ENCODE measurements at regions not wholly inside any gene's neighbourhood (a gene's known extent, or its start where the extent isn't known, plus 50 kb on each side); places are given as distances from the start of the nearest gene placed in this dataset.

- no peak overlapping the region for H3K4me3 Mint-ChIP-seq (ENCODE audit: unreplicated experiment)
- no peak overlapping the region for H3K4me3 ChIP-seq (ENCODE audit: low read depth, low read length)
- H3K4me1 Mint-ChIP-seq (ENCODE audit: low read depth, unreplicated experiment), result no peaks in the 10 kb centered on the region
- H3K4me1 ChIP-seq, result no peaks in the 10 kb centered on the region
- CTCF ChIA-PET, result no interaction called here
- no peaks in the 10 kb centered on the region for H3K36me3 ChIP-seq (ENCODE audit: control insufficient read depth, insufficient read depth, low read length)
- TF ChIP-seq CTCF (IDR thresholded peaks at IDR 0.05; ENCODE audit: insufficient read depth in 1 of 2, low read depth in 1 of 2, low read length in 1 of 2, severe bottlenecking in 1 of 2, unreplicated experiment in 1 of 2), result no peak
- no peak overlapping the region for H3K27ac Mint-ChIP-seq (ENCODE audit: unreplicated experiment)
- POLR2A ChIA-PET, result no interaction called here
- H3K27me3 Mint-ChIP-seq (ENCODE audit: insufficient read depth, unreplicated experiment), result no peaks in the 10 kb centered on the region
- BruUV-seq (replicated peaks), result no TSS peak
- intact Hi-C loops (cut with micrococcal nuclease; ENCODE audit: unreplicated experiment), result no loop called here
- no peaks in the 10 kb centered on the region for H3K36me3 Mint-ChIP-seq (ENCODE audit: insufficient read depth, unreplicated experiment)
- no peak for DNase-seq
- peaks cover 6% of the 10 kb centered on the region for H3K9me3 Mint-ChIP-seq (ENCODE audit: unreplicated experiment)
- no peaks in the 10 kb centered on the region for H3K27me3 ChIP-seq (replicated peaks; ENCODE audit: control insufficient read depth, insufficient read depth, low read length)
- no peaks in the 10 kb centered on the region for H3K9me3 ChIP-seq
Measured at GRCh38 chr11:98130117-98130625, 890.6 kb upstream of the CNTN5 start.

GRCh38 chr11:98136357-98136756 lies 884.4 kb upstream of the CNTN5 start:
- Histone ChIP-seq H3K27me3 (replicated peaks; ENCODE audit: control insufficient read depth, insufficient read depth, low read length) (no peaks in the 10 kb centered on the region), H3K4me3 (ENCODE audit: low read depth, low read length) (no peak overlapping the region), H3K4me1 (no peaks in the 10 kb centered on the region), H3K36me3 (ENCODE audit: control insufficient read depth, insufficient read depth, low read length) (no peaks in the 10 kb centered on the region), H3K9me3 (peaks cover 7% of the 10 kb centered on the region; the same call in 1 of the 2 replicates)
- Mint-ChIP-seq H3K9me3 (ENCODE audit: unreplicated experiment) (peaks cover 42% of the 10 kb centered on the region), H3K27me3 (ENCODE audit: insufficient read depth, unreplicated experiment) (no peaks in the 10 kb centered on the region), H3K4me3 (ENCODE audit: unreplicated experiment) (no peak overlapping the region), H3K36me3 (ENCODE audit: insufficient read depth, unreplicated experiment) (no peaks in the 10 kb centered on the region), H3K27ac (ENCODE audit: unreplicated experiment) (no peak overlapping the region), H3K4me1 (ENCODE audit: low read depth, unreplicated experiment) (no peaks in the 10 kb centered on the region)
- no peak for TF ChIP-seq CTCF (IDR thresholded peaks at IDR 0.05; ENCODE audit: insufficient read depth in 1 of 2, low read depth in 1 of 2, low read length in 1 of 2, severe bottlenecking in 1 of 2, unreplicated experiment in 1 of 2)
- no TSS peak for BruUV-seq (replicated peaks)
- intact Hi-C loops (cut with micrococcal nuclease; ENCODE audit: unreplicated experiment), result no loop called here
- ChIA-PET POLR2A (no interaction called here), CTCF (no interaction called here)
- DNase-seq, result no peak

GRCh38 chr11:98137437-98137836 lies 883.3 kb upstream of the CNTN5 start:
- intact Hi-C loops (cut with micrococcal nuclease; ENCODE audit: unreplicated experiment), result no loop called here
- POLR2A ChIA-PET, result no interaction called here
- H3K9me3 Mint-ChIP-seq (ENCODE audit: unreplicated experiment), result peaks cover 42% of the 10 kb centered on the region

More at GRCh38 chr11:98137437-98137836, 883.3 kb upstream of the CNTN5 start:
- Histone ChIP-seq H3K36me3 (ENCODE audit: control insufficient read depth, insufficient read depth, low read length) (no peaks in the 10 kb centered on the region), H3K9me3 (peaks cover 7% of the 10 kb centered on the region; the same call in 1 of the 2 replicates), H3K4me3 (ENCODE audit: low read depth, low read length) (no peak overlapping the region), H3K27me3 (replicated peaks; ENCODE audit: control insufficient read depth, insufficient read depth, low read length) (no peaks in the 10 kb centered on the region), H3K4me1 (no peaks in the 10 kb centered on the region)
- TF ChIP-seq CTCF (IDR thresholded peaks at IDR 0.05; ENCODE audit: insufficient read depth in 1 of 2, low read depth in 1 of 2, low read length in 1 of 2, severe bottlenecking in 1 of 2, unreplicated experiment in 1 of 2), result no peak
- Mint-ChIP-seq H3K4me3 (ENCODE audit: unreplicated experiment) (no peak overlapping the region), H3K27me3 (ENCODE audit: insufficient read depth, unreplicated experiment) (no peaks in the 10 kb centered on the region), H3K4me1 (ENCODE audit: low read depth, unreplicated experiment) (no peaks in the 10 kb centered on the region), H3K27ac (ENCODE audit: unreplicated experiment) (no peak overlapping the region), H3K36me3 (ENCODE audit: insufficient read depth, unreplicated experiment) (no peaks in the 10 kb centered on the region)
- DNase-seq, result no peak
- BruUV-seq (replicated peaks), result no TSS peak
- CTCF ChIA-PET, result no interaction called here
